Esophagus squamous epithelium (tissue), 5 donors: ENCODE measurements at regions not wholly inside any gene's neighbourhood (a gene's known extent, or its start where the extent isn't known, plus 50 kb on each side); places are given as distances from the start of the nearest gene placed in this dataset.

Experiments used
- DNase-seq: peaks from one replicate; lab custom pipeline; 2025; lab: John Stamatoyannopoulos, UW
- H3K27ac ChIP-seq, 4 donors: fragments of 200-600 bp; sonication (generic); one replicate each; pipeline ENCODE4 v1.5.1; 2016 to 2019; ENCODE audit warnings: mild to moderate bottlenecking in 1 of 4
- H3K27me3 ChIP-seq, 4 donors: fragments of 200-600 bp; sonication (generic); 1 replicate in 3 of 4; 2 replicates in 1 of 4; pipeline versions ENCODE4 v1.5.1 to v1.6.0; 2017 to 2021; ENCODE audit warnings: antibody characterized with exemption in 1 of 4
- H3K36me3 ChIP-seq, 3 donors: fragments of 200-600 bp; sonication (generic); one replicate each; pipeline ENCODE4 v1.5.1; 2016 to 2019
- H3K4me1 ChIP-seq, 3 donors: fragments of 200-600 bp; sonication (generic); one replicate each; pipeline ENCODE4 v1.5.1; 2017 to 2019
- H3K4me3 ChIP-seq, 4 donors: fragments of 200-600 bp; sonication (generic); 1 replicate in 3 of 4; 2 replicates in 1 of 4; pipeline ENCODE4 v1.5.1; 2016 to 2019; ENCODE audit warnings: mild to moderate bottlenecking in 2 of 4, moderate library complexity in 1 of 4
- H3K9me3 ChIP-seq, 3 donors: fragments of 200-600 bp; sonication (generic); one replicate each; pipeline ENCODE4 v1.5.1; 2016 to 2019
- POLR2A ChIP-seq, 4 donors: fragments of 450-650 bp; IDR thresholded peaks; one replicate each; pipeline ENCODE4 v1.6.1; 2017; ENCODE audit warnings: antibody characterized with exemption in 4 of 4, mild to moderate bottlenecking in 4 of 4, moderate library complexity in 3 of 4
- WGBS, 2 donors: methylation state at CpG; one replicate each; pipeline ENCODE4 v1.1.5; 2018; 5-methylcytosine and 5-hydroxymethylcytosine counted together
- intact Hi-C: fragments of 100-400 bp; cut with DNase I; formaldehyde crosslinking; loops from one replicate; pipeline ENCODE4 v1.15.0; 2022
- TF ChIP-seq, protein P1 (sequence below), 6 experiments: fragments of 450-650 bp in 4 of 6; fragments of 200-600 bp in 2 of 6; sonication (generic) in 2 of 6; IDR thresholded peaks; one replicate each; pipeline ENCODE4 v1.5.1; 2016 to 2019; ENCODE audit warnings: antibody characterized with exemption in 6 of 6, mild to moderate bottlenecking in 4 of 6, moderate library complexity in 4 of 6
- donor health status: DM: yes; HTN: yes; CAD: no.

DNA sequence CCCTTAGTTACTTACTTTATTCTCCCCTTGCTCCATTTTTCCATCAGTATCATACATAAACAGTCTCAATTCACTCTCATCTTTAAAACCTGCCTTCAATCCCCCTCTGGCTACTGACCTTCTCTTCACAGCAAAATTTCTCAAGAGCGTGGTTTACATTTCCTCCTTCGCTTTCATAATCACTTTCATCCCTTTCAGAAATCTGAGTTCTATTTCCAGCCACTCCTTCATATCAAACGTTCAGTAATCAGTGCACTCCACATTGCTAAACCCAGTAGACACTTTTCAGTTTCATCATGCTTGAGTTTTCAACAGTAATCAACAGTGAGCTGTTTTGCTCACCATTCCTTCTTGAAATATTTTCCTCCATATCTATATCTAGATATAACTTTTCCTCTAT, 176.7 kb upstream of the HSF2 start:
- H3K27ac ChIP-seq, result no peak overlapping the region
- WGBS, 2 donors, result 41 to 54% methylated on average over 3 of the region's 3 CpGs
- H3K27me3 ChIP-seq, result no peaks in the 10 kb centered on the region
- DNase-seq, result no peak
- H3K36me3 ChIP-seq, result no peaks in the 10 kb centered on the region
- no peaks in the 10 kb centered on the region for H3K9me3 ChIP-seq
- TF ChIP-seq, protein P1, sequence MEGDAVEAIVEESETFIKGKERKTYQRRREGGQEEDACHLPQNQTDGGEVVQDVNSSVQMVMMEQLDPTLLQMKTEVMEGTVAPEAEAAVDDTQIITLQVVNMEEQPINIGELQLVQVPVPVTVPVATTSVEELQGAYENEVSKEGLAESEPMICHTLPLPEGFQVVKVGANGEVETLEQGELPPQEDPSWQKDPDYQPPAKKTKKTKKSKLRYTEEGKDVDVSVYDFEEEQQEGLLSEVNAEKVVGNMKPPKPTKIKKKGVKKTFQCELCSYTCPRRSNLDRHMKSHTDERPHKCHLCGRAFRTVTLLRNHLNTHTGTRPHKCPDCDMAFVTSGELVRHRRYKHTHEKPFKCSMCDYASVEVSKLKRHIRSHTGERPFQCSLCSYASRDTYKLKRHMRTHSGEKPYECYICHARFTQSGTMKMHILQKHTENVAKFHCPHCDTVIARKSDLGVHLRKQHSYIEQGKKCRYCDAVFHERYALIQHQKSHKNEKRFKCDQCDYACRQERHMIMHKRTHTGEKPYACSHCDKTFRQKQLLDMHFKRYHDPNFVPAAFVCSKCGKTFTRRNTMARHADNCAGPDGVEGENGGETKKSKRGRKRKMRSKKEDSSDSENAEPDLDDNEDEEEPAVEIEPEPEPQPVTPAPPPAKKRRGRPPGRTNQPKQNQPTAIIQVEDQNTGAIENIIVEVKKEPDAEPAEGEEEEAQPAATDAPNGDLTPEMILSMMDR (IDR thresholded peaks at IDR 0.05), result no peak
- TF ChIP-seq POLR2A (IDR thresholded peaks at IDR 0.05), result no peak
- intact Hi-C loops, result no loop called here
- no peaks in the 10 kb centered on the region for H3K4me1 ChIP-seq
- H3K4me3 ChIP-seq, result no peak overlapping the region

DNA sequence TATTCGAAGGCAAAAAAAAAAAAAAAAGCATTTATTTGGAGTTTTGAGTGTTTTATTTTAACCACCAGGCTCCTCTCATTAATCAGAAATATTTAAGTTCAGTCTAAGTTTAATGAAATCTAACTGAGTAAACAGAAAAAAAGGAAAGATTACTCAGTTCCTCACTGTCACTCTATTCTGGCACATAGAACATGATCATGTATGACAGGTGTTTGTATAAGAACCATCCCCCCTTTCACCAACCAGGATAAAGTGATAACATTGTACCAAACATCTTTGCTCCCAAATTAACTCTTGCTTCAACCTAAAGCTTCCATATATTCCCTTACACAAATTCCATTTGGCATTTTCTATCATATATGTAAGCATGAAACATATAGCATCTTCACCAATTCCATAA, 176.2 kb upstream of the HSF2 start:
- Histone ChIP-seq H3K4me3 (no peak overlapping the region), H3K27ac (no peak overlapping the region), H3K36me3 (no peaks in the 10 kb centered on the region), H3K27me3 (no peaks in the 10 kb centered on the region), H3K9me3 (no peaks in the 10 kb centered on the region), H3K4me1 (no peaks in the 10 kb centered on the region)
- WGBS, 2 donors, result 36 to 56% methylated on average over 1 of the region's 1 CpG
- intact Hi-C loops, result no loop called here
- no peak for DNase-seq
- no peak for TF ChIP-seq POLR2A (IDR thresholded peaks at IDR 0.05)
- TF ChIP-seq, protein P1 (IDR thresholded peaks at IDR 0.05), result no peak

DNA sequence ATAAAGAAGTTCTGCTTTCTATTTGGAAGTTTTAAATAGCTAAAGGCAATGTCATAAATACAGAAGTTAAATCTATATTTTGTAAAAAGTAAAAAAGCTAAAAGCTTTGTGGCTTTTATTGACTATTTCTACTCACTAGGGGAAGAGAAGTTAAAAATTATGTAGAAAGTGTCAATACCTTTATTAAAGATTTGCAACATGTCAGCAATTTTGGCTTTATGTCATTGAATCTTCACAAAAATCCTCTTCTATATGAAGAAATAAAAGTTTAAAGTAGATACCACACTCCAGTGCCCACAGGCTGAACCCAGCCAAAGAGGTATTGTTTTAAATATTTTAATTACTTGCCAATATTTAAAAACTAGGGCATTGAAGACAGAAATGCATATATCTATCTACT, 160.6 kb upstream of the HSF2 start:
- H3K4me3 ChIP-seq, result no peak overlapping the region
- TF ChIP-seq POLR2A (IDR thresholded peaks at IDR 0.05), result no peak
- TF ChIP-seq, protein P1 (IDR thresholded peaks at IDR 0.05), result no peak
- no peaks in the 10 kb centered on the region for H3K4me1 ChIP-seq
- H3K27me3 ChIP-seq, result no peaks in the 10 kb centered on the region
- no peaks in the 10 kb centered on the region for H3K36me3 ChIP-seq
- H3K9me3 ChIP-seq, result no peaks in the 10 kb centered on the region
- intact Hi-C loops, result no loop called here
- no peak overlapping the region for H3K27ac ChIP-seq
- DNase-seq, result no peak

DNA sequence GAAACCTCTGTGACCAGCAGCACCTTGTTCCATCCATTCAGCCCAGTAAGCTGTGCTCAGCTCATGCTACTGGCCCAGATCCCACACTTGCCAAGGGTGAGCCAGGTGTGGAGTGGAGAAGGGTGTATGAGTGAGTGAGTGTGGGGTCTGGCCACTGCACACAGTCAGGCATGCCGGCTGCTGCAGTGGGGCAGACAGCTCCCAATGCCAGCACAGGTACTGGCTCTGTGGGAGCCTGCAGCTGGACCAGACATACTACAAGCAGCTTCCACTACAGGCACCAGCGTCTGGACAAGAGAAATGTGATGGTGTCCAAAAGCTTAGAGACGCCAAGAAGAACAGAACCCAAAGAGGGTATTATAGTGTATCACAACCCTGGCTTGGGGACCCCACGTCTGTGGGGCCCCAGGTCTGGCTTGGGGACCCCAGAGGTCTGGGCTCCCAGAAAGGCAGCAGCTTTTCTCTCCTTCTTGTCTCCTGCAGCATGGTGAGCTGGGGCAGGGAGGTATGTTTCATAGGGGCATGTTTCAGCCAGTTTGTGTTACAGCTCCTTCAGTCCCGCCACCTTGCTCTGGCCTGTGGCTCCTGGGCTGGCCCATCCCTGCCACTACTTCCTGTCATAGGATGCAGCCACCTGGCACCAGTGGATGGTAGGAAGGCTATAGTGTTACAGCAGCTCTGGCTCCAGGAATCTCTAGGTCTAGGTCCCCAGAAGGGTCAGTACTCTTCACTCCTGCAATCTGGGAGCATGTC, 152.4 kb upstream of the HSF2 start:
- no peak for DNase-seq
- H3K27me3 ChIP-seq, result no peaks in the 10 kb centered on the region
- no peaks in the 10 kb centered on the region for H3K36me3 ChIP-seq
- H3K9me3 ChIP-seq, result no peaks in the 10 kb centered on the region
- H3K4me3 ChIP-seq, result no peak overlapping the region
- intact Hi-C loops, result no loop called here
- no peak overlapping the region for H3K27ac ChIP-seq
- no peak for TF ChIP-seq POLR2A (IDR thresholded peaks at IDR 0.05)
- TF ChIP-seq, protein P1 (IDR thresholded peaks at IDR 0.05), result no peak
- H3K4me1 ChIP-seq, result no peaks in the 10 kb centered on the region
- WGBS, 2 donors, result 53 to 82% methylated on average over 5 of the region's 5 CpGs

DNA sequence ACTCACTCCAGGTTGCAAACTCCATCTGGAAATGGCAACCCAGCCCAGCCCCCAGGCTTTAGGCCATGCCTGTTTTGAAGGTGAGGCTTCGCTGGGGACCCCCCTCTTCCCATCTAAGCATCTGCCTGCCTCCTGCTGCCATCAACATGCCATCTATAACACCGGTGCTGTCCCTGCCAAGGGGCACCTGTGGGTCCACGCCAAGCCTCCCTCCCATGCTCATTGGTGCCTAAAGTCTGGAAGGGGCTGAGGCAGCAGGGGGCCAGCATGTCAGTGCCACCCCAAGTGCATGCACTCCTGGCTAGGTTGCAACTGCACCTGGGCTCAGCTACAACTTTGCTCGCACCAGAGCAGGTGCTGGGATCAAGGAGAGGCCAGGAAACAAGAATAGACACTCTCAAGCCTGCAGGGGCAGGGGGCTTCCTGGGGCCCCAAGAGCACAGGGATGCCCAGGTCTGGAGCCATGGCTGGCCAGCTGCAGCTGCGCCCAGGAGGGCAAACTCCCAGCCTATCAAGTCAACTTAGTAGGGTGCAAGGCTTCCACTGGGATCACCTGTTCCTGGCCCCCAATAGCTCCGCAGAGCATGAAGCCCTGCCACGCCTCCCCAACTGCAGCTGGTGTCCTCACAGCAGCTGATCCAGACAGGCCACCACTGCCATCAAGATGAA, 151.3 kb upstream of the HSF2 start:
- no peak overlapping the region for H3K4me3 ChIP-seq
- no peaks in the 10 kb centered on the region for H3K36me3 ChIP-seq
- no peak for DNase-seq
- 74% methylated on average over 5 of the region's 7 CpGs; no CpG with 5 or more reads in 1 of the 2 donors for WGBS, 2 donors
- intact Hi-C loops, result no loop called here
- H3K27me3 ChIP-seq, result no peaks in the 10 kb centered on the region
- H3K4me1 ChIP-seq, result no peaks in the 10 kb centered on the region
- no peak for TF ChIP-seq POLR2A (IDR thresholded peaks at IDR 0.05)
- TF ChIP-seq, protein P1 (IDR thresholded peaks at IDR 0.05), result no peak
- no peaks in the 10 kb centered on the region for H3K9me3 ChIP-seq
- no peak overlapping the region for H3K27ac ChIP-seq
